Stomach (tissue), 4 donors: ENCODE measurements at regions not wholly inside any gene's neighbourhood (a gene's known extent, or its start where the extent isn't known, plus 50 kb on each side); places are given as distances from the start of the nearest gene placed in this dataset.

Experiments used
- POLR2AphosphoS5 ChIP-seq, 3 donors: sonication (generic); formaldehyde crosslinking; IDR thresholded peaks; one replicate each; pipeline ENCODE4 v1.6.1; 2016; ENCODE audit warnings: antibody characterized with exemption in 3 of 3
- TF ChIP-seq, protein P1 (sequence below), 7 experiments: fragments of 450-650 bp in 4 of 7; fragments of 200-600 bp in 3 of 7; sonication (generic) in 3 of 7; IDR thresholded peaks; one replicate each; pipeline ENCODE4 v1.5.1; 2016 to 2019; ENCODE audit warnings: antibody characterized with exemption in 7 of 7, control low read depth in 2 of 7, mild to moderate bottlenecking in 1 of 7

- TF ChIP-seq, protein P1, sequence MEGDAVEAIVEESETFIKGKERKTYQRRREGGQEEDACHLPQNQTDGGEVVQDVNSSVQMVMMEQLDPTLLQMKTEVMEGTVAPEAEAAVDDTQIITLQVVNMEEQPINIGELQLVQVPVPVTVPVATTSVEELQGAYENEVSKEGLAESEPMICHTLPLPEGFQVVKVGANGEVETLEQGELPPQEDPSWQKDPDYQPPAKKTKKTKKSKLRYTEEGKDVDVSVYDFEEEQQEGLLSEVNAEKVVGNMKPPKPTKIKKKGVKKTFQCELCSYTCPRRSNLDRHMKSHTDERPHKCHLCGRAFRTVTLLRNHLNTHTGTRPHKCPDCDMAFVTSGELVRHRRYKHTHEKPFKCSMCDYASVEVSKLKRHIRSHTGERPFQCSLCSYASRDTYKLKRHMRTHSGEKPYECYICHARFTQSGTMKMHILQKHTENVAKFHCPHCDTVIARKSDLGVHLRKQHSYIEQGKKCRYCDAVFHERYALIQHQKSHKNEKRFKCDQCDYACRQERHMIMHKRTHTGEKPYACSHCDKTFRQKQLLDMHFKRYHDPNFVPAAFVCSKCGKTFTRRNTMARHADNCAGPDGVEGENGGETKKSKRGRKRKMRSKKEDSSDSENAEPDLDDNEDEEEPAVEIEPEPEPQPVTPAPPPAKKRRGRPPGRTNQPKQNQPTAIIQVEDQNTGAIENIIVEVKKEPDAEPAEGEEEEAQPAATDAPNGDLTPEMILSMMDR (IDR thresholded peaks at IDR 0.05), result no peak
- no peak for TF ChIP-seq POLR2AphosphoS5 (IDR thresholded peaks at IDR 0.05)
Observed at GRCh38 chr2:163808406-163808805, 72.6 kb upstream of the FIGN start.
